Endothelial cell of umbilical vein (primary cell): ENCODE measurements at regions not wholly inside any gene's neighbourhood (a gene's known extent, or its start where the extent isn't known, plus 50 kb on each side); places are given as distances from the start of the nearest gene placed in this dataset.

Source experiments
- BruUV-seq: library from RNA; stranded (reverse); fragments of 400-500 nt; replicated peaks from 2 replicates; lab custom pipeline; 2021; lab: Mats Ljungman, UMichigan
- CTCF ChIA-PET: fragments of 300-600, 350-600 bp; sonication (Branson Sonifier 250); formaldehyde crosslinking; loops from one replicate; lab custom pipeline; 2021; ENCODE audit warnings: antibody characterized with exemption, inconsistent platforms; lab: Charles Lee
- POLR2A ChIA-PET: fragments of 300-600, 350-600 bp; sonication (Branson Sonifier 250); formaldehyde crosslinking; loops from one replicate; lab custom pipeline; 2021; ENCODE audit warnings: antibody characterized with exemption, inconsistent platforms; lab: Charles Lee
- DNase-seq: peaks from one replicate; pipeline ENCODE4 v3.0.0-alpha.2; 2011; ENCODE audit warnings: low read depth, low spot score
- FAIRE-seq: peaks from 2 replicates; lab custom pipeline; 2011; peaks lifted over from hg19 to GRCh38; lab: Jason Lieb, UNC
- H2AFZ ChIP-seq: 2 replicates; pipeline ENCODE4 v1.6.0; 2012; ENCODE audit warnings: low read depth, low read length, control low read depth, inconsistent platforms
- H3K27ac ChIP-seq: 2 replicates; pipeline ENCODE4 v1.5.1; 2011; ENCODE audit warnings: low read depth, mild to moderate bottlenecking, control low read depth, low read length, moderate library complexity; ENCODE audit not compliant: insufficient read depth
- H3K27me3 ChIP-seq, 2 experiments: 2 replicates each; pipeline versions ENCODE4 v1.6.0 to v1.6.1; 2011; ENCODE audit warnings: low read length in 2 of 2, mixed read lengths in 1 of 2; ENCODE audit not compliant: control insufficient read depth in 2 of 2, insufficient read depth in 2 of 2
- H3K36me3 ChIP-seq, 2 experiments: 2 replicates in 1 of 2; 3 replicates in 1 of 2; pipeline ENCODE4 v1.5.1; 2011; ENCODE audit warnings: low read length in 2 of 2, mild to moderate bottlenecking in 1 of 2, moderate library complexity in 1 of 2; ENCODE audit not compliant: control insufficient read depth in 2 of 2, insufficient read depth in 2 of 2; ENCODE audit errors: extremely low read depth in 1 of 2
- H3K4me1 ChIP-seq: 3 replicates; pipeline ENCODE4 v1.5.1; 2011; ENCODE audit warnings: mild to moderate bottlenecking, low read length; ENCODE audit not compliant: control insufficient read depth, insufficient read depth; ENCODE audit errors: extremely low read depth
- H3K4me2 ChIP-seq: 2 replicates; pipeline ENCODE4 v1.6.1; 2011; ENCODE audit warnings: low read length, control low read depth, mixed read lengths; ENCODE audit not compliant: insufficient read depth
- H3K4me3 ChIP-seq, 3 experiments: fragments of 200-600 bp in 1 of 3; sonication (generic), shearing (Covaris generic) in 1 of 3; replicated peaks in 1 of 3; 2 replicates each; pipeline ENCODE4 v1.5.1; 2011 to 2016; ENCODE audit warnings: control low read depth in 3 of 3, low read length in 3 of 3, mild to moderate bottlenecking in 2 of 3, inconsistent platforms in 1 of 3, low read depth in 1 of 3, moderate library complexity in 1 of 3; ENCODE audit not compliant: insufficient read depth in 1 of 3
- H3K79me2 ChIP-seq: 2 replicates; pipeline ENCODE4 v1.6.0; 2012; ENCODE audit warnings: low read length, inconsistent platforms; ENCODE audit not compliant: control insufficient read depth, insufficient read depth
- H3K9ac ChIP-seq: replicated peaks from 2 replicates; pipeline ENCODE3; 2011; ENCODE audit warnings: low read length, control low read depth; ENCODE audit not compliant: insufficient read depth; ENCODE audit errors: extremely low read depth
- H3K9me1 ChIP-seq: replicated peaks from 3 replicates; pipeline ENCODE4 v1.6.0; 2011; ENCODE audit warnings: mild to moderate bottlenecking, low read length; ENCODE audit not compliant: control insufficient read depth, insufficient read depth; ENCODE audit errors: extremely low read depth
- H3K9me3 ChIP-seq: replicated peaks from 2 replicates; pipeline ENCODE4 v1.5.1; 2012; ENCODE audit warnings: low read length, inconsistent platforms; ENCODE audit not compliant: control insufficient read depth, insufficient read depth
- H4K20me1 ChIP-seq: replicated peaks from 2 replicates; pipeline ENCODE3; 2011; ENCODE audit warnings: mild to moderate bottlenecking, low read length; ENCODE audit not compliant: control insufficient read depth, insufficient read depth; ENCODE audit errors: extremely low read depth
- EZH2 ChIP-seq: IDR thresholded peaks from 2 replicates; pipeline ENCODE4 v1.6.1; 2012; ENCODE audit warnings: borderline replicate concordance, low read depth, mild to moderate bottlenecking, moderate library complexity, low read length, inconsistent platforms; ENCODE audit not compliant: severe bottlenecking
- FOS ChIP-seq: IDR thresholded peaks from 2 replicates; pipeline ENCODE4 v1.6.1; 2011; ENCODE audit warnings: mild to moderate bottlenecking, low read length, moderate library complexity, borderline replicate concordance; ENCODE audit not compliant: insufficient read depth
- GATA2 ChIP-seq: IDR thresholded peaks from 2 replicates; pipeline ENCODE4 v1.7.0; 2011; ENCODE audit warnings: low read depth, mild to moderate bottlenecking, moderate library complexity, mixed read lengths, low read length; ENCODE audit not compliant: insufficient read length, insufficient read depth
- JUN ChIP-seq: IDR thresholded peaks from 2 replicates; pipeline ENCODE4 v1.6.1; 2011; ENCODE audit warnings: borderline replicate concordance, low read depth; ENCODE audit not compliant: insufficient read length, insufficient read depth
- MYC ChIP-seq: IDR thresholded peaks from one replicate; pipeline ENCODE4 v1.6.1; 2011; ENCODE audit warnings: mild to moderate bottlenecking, low read depth, low read length
- POLR2A ChIP-seq: IDR thresholded peaks from 2 replicates; pipeline ENCODE4 v1.6.1; 2012; ENCODE audit warnings: low read depth, mild to moderate bottlenecking, control low read depth, low read length
- POLR2AphosphoS5 ChIP-seq: IDR thresholded peaks from 2 replicates; pipeline ENCODE4 v1.6.1; 2012; ENCODE audit warnings: low read depth, mild to moderate bottlenecking, control low read depth, low read length, moderate library complexity; ENCODE audit not compliant: insufficient read depth
- dilution Hi-C: fragments of 300-500 bp; cut with MboI; formaldehyde crosslinking; loops from one replicate; pipeline ENCODE4 v1.15.0; 2019; ENCODE audit warnings: low sequenced_read_pairs; ENCODE audit not compliant: extremely low pct_ligation_motif_present
- intact Hi-C: fragments of 100-400 bp; cut with micrococcal nuclease; formaldehyde crosslinking; loops from one replicate; pipeline ENCODE4 v1.10.0; 2022
- TF ChIP-seq, protein P1 (sequence below), 2 donors: IDR thresholded peaks; 1 replicate in 1 of 2; 2 replicates in 1 of 2; pipeline ENCODE4 v1.5.1; 2011; ENCODE audit warnings: low read length in 2 of 2, mild to moderate bottlenecking in 2 of 2, moderate library complexity in 2 of 2, control low read depth in 1 of 2, inconsistent platforms in 1 of 2, low read depth in 1 of 2; ENCODE audit not compliant: insufficient read depth in 1 of 2; ENCODE audit errors: extremely low read depth in 1 of 2

DNA sequence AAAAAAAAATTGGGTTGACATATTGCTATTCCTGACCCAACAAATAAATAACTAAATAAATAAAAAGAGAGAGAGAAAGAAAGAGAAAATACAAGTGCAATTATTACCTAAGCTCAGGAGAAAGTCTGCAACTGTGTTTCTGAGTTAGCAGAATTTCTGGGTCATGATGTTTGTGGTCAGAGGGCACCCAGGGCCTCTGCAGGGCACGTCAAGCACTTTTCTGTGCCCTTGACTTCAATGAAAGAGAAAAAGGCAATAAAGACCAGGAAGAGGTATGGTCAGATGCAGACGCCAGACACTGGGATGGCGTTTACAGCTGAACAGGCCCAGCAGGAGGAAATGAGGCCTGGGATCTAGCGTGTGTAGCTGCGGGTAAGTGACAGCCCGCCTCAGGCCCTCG, 160.9 kb upstream of the GDF10 start:
- no peaks in the 10 kb centered on the region for H4K20me1 ChIP-seq
- H3K79me2 ChIP-seq: no peaks in the 10 kb centered on the region
- no peaks in the 10 kb centered on the region for H3K27me3 ChIP-seq
- no peak overlapping the region for H2AFZ ChIP-seq
- FAIRE-seq (no peak), DNase-seq (no peak)
- no peak overlapping the region for H3K4me2 ChIP-seq
- intact Hi-C loops: no loop called here
- no TSS peak for BruUV-seq
- ChIA-PET CTCF (no interaction called here), POLR2A (no interaction called here)
- TF ChIP-seq FOS (no peak), POLR2A (no peak), POLR2AphosphoS5 (no peak), JUN (no peak), EZH2 (no peak), GATA2 (no peak), MYC (no peak)
- TF ChIP-seq, protein P1, sequence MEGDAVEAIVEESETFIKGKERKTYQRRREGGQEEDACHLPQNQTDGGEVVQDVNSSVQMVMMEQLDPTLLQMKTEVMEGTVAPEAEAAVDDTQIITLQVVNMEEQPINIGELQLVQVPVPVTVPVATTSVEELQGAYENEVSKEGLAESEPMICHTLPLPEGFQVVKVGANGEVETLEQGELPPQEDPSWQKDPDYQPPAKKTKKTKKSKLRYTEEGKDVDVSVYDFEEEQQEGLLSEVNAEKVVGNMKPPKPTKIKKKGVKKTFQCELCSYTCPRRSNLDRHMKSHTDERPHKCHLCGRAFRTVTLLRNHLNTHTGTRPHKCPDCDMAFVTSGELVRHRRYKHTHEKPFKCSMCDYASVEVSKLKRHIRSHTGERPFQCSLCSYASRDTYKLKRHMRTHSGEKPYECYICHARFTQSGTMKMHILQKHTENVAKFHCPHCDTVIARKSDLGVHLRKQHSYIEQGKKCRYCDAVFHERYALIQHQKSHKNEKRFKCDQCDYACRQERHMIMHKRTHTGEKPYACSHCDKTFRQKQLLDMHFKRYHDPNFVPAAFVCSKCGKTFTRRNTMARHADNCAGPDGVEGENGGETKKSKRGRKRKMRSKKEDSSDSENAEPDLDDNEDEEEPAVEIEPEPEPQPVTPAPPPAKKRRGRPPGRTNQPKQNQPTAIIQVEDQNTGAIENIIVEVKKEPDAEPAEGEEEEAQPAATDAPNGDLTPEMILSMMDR (IDR thresholded peaks at IDR 0.05; ENCODE audit: extremely low read depth in 1 of 2, insufficient read depth in 1 of 2, low read depth in 1 of 2, low read length in 2 of 2): no peak
- no peak overlapping the region for H3K4me3 ChIP-seq
- H3K9me1 ChIP-seq: no peaks in the 10 kb centered on the region
- H3K9me3 ChIP-seq: no peaks in the 10 kb centered on the region
- dilution Hi-C loops: no loop called here
- H3K36me3 ChIP-seq: no peaks in the 10 kb centered on the region
- no peaks in the 10 kb centered on the region for H3K4me1 ChIP-seq
- H3K27ac ChIP-seq: no peak overlapping the region
- H3K9ac ChIP-seq: no peak overlapping the region
